ENCODE measurements at regions not wholly inside any gene's neighbourhood (a gene's known extent, or its start where the extent isn't known, plus 50 kb on each side); places are given as distances from the start of the nearest gene placed in this dataset.
A peak's percentile ranks its signal among the peaks of the same experiment; 100 is the strongest.

DNA sequence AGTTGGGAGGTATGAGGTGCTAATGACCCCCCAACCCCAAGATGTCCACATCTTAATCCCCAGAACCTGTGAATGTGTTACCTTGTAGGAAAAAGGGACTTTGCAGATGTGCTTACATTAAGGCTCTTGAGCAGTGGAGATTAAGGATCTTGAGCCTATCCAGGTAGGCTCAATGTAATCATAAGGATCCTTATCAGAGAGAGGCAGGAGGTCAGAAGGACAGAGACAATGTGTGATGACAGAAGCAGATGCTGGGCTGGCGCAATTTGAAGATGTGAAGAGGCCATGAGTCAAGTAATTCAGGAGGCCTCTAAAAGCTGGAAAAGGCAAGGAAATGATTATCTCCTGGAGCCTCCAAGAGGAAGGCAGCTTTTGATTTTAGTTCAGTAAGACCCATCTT, 90.4 kb upstream of the MAX start:
- Mint-ChIP-seq H3K4me3 (no peak overlapping the region), H3K27me3 (no peaks in the 10 kb centered on the region), H3K4me1 (no peaks in the 10 kb centered on the region), H3K9me3 (no peaks in the 10 kb centered on the region), H3K36me3 (ENCODE audit: insufficient read depth) (no peaks in the 10 kb centered on the region), H3K27ac (ENCODE audit: low read depth) (no peak overlapping the region)
- ATAC-seq (replicated peaks; ENCODE audit: extremely low read depth, poor library complexity, severe bottlenecking) (no peak), DNase-seq (ENCODE audit: low spot score in 2 of 2) (no peak)

DNA sequence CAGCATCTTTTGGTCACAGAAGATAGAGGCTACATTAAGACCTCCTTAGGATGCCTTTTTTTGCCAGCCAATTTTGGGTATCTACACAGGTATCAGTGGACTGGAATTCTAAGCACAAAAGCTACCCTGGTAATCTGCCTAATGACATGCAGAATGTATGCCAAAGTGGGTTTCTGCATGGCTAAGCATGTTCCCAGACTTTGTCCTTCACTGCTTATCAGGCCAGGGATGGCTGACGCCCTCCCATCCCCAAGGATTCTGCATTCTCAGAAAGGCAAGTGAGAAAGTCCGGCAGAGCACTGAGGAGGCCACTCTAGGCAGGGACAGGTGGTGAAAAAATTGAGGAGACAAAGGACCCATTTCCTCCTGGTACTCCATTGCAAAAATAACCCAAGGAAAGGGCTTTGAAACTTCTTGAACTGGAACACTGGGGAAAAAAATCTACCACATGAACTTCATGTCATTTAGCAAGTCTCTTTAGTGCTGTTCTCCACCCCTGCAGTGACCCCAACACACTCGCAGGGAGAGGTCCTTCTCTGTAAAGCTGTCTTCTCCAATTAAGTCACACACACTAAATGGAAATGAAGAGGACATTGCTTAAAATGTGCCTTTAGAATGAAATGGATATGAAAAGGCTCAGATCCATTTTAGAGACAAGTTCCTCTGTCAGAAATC, 91.7 kb upstream of the MAX start:
- H3K36me3 Mint-ChIP-seq (ENCODE audit: insufficient read depth) = no peaks in the 10 kb centered on the region
- DNase-seq (ENCODE audit: low spot score in 2 of 2) = no peak
- H3K4me1 Mint-ChIP-seq = no peaks in the 10 kb centered on the region
- no peaks in the 10 kb centered on the region for H3K27me3 Mint-ChIP-seq
- no peak overlapping the region for H3K4me3 Mint-ChIP-seq
- no peaks in the 10 kb centered on the region for H3K9me3 Mint-ChIP-seq
- no peak for ATAC-seq (replicated peaks; ENCODE audit: extremely low read depth, poor library complexity, severe bottlenecking)
- H3K27ac Mint-ChIP-seq (ENCODE audit: low read depth) = no peak overlapping the region

DNA sequence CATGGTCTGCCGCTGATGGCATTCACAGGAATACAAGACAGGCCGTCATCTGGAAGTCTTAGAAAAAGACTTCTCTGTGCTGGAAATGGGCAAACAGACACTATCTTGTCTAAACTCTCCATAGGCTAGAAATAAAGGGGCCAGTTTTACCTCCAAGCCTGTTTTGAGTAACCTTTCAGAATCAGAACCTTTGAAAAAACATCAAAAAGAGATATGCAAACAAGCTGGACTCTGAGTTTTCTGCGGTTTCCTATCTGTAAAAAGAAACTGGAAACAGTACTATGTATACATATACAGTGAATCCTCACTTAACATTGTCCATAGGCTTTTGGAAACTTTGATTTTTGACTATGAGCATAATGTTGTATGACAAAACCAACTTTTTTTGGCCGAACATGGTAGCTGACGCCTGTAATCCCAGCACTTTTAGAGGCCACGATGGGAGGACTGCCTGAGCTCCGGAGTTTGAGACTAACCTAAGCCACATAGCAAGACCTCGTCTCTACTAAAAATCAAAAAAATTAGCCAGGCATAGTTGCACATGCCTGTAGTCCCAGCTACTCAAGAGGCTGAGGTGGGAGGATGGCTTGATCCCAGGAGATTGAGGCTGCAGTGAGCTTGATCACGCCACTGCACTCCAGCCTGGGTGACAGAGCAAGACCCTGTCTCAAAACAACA, 92.9 kb upstream of the MAX start:
- H3K4me3 Mint-ChIP-seq = no peak overlapping the region
- H3K4me1 Mint-ChIP-seq = no peaks in the 10 kb centered on the region
- DNase-seq (ENCODE audit: low spot score in 2 of 2) = no peak
- H3K36me3 Mint-ChIP-seq (ENCODE audit: insufficient read depth) = no peaks in the 10 kb centered on the region
- H3K9me3 Mint-ChIP-seq = no peaks in the 10 kb centered on the region
- H3K27me3 Mint-ChIP-seq = no peaks in the 10 kb centered on the region
- ATAC-seq (replicated peaks; ENCODE audit: extremely low read depth, poor library complexity, severe bottlenecking) = no peak
- no peak overlapping the region for H3K27ac Mint-ChIP-seq (ENCODE audit: low read depth)

DNA sequence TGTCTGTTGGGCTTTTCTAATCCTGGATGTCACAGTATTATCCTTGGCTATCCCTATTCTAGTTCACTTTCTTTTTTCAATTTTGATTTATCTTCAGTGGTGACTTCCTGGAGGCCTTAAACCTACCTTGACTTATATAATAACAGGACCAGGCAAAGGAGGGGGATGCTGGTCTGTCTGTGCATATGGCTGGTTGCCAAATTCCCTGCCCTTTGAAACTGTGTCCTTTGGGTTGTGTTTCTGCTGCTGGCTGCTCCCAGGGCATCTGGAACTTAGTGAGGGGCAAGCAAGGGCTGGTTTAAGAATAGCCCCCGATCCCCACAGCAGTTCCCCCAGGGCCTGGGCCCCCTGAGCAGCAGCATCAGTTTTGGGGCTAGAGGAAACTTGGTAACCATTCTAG, 96.0 kb upstream of the MAX start:
- Mint-ChIP-seq H3K4me1 (no peaks in the 10 kb centered on the region), H3K4me3 (no peak overlapping the region), H3K27ac (ENCODE audit: low read depth) (no peak overlapping the region), H3K36me3 (ENCODE audit: insufficient read depth) (no peaks in the 10 kb centered on the region), H3K9me3 (peaks cover 5% of the 10 kb centered on the region), H3K27me3 (no peaks in the 10 kb centered on the region)
- no peak for ATAC-seq (replicated peaks; ENCODE audit: extremely low read depth, poor library complexity, severe bottlenecking)
- no peak for DNase-seq (ENCODE audit: low spot score in 2 of 2)

- no peak overlapping the region for H3K4me3 Mint-ChIP-seq
- H3K27ac Mint-ChIP-seq (ENCODE audit: low read depth) = no peak overlapping the region
- H3K27me3 Mint-ChIP-seq = no peaks in the 10 kb centered on the region
- H3K36me3 Mint-ChIP-seq (ENCODE audit: insufficient read depth) = peaks cover 8% of the 10 kb centered on the region
- H3K9me3 Mint-ChIP-seq = peaks cover 5% of the 10 kb centered on the region
- peaks cover 5% of the 10 kb centered on the region for H3K4me1 Mint-ChIP-seq
- ATAC-seq (replicated peaks; ENCODE audit: extremely low read depth, poor library complexity, severe bottlenecking) = no peak
- DNase-seq (ENCODE audit: low spot score in 2 of 2) = no peak
Observed at GRCh38 chr14:65200454-65200853, 98.1 kb upstream of the MAX start.

GRCh38 chr14:65203574-65203973, 101.3 kb upstream of the MAX start:
- Mint-ChIP-seq H3K27me3 (no peaks in the 10 kb centered on the region), H3K4me1 (peaks cover 24% of the 10 kb centered on the region), H3K9me3 (peaks cover 5% of the 10 kb centered on the region), H3K27ac (ENCODE audit: low read depth) (no peak overlapping the region), H3K4me3 (no peak overlapping the region), H3K36me3 (ENCODE audit: insufficient read depth) (peaks cover 9% of the 10 kb centered on the region)
- DNase-seq (ENCODE audit: low spot score in 2 of 2) = no peak
- ATAC-seq (replicated peaks; ENCODE audit: extremely low read depth, poor library complexity, severe bottlenecking) = no peak

- H3K9me3 Mint-ChIP-seq = peaks cover 5% of the 10 kb centered on the region
- H3K36me3 Mint-ChIP-seq (ENCODE audit: insufficient read depth) = peaks cover 9% of the 10 kb centered on the region
- DNase-seq (ENCODE audit: low spot score in 2 of 2) (no peak), ATAC-seq (replicated peaks; ENCODE audit: extremely low read depth, poor library complexity, severe bottlenecking) (no peak)
- no peaks in the 10 kb centered on the region for H3K27me3 Mint-ChIP-seq
- H3K4me3 Mint-ChIP-seq = no peak overlapping the region
- H3K4me1 Mint-ChIP-seq = peaks cover 28% of the 10 kb centered on the region
- H3K27ac Mint-ChIP-seq (ENCODE audit: low read depth) = no peak overlapping the region
Observed at GRCh38 chr14:65204056-65204455, 101.7 kb upstream of the MAX start.

DNA sequence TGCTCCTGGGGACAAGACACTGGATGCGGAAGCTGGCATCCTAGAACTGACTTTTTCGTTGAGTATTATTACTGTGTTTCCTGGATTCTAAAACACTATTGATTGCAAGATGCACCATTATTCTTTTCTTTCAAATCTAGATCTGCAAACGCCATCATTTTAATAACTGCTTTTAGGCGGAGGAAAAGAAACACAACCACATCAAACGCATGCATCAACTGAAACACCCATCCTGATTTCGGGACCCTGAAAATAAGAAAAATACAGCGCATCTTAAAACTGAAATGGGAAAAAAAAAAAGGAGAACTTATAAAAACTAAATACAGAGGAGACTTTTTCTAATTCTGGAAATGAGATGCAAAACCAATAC, 103.7 kb upstream of the MAX start:
- H3K27ac Mint-ChIP-seq (ENCODE audit: low read depth) = peak overlapping the region; percentile 67
- no peaks in the 10 kb centered on the region for H3K27me3 Mint-ChIP-seq
- peaks cover 5% of the 10 kb centered on the region for H3K9me3 Mint-ChIP-seq
- peaks cover 9% of the 10 kb centered on the region for H3K36me3 Mint-ChIP-seq (ENCODE audit: insufficient read depth)
- H3K4me1 Mint-ChIP-seq = peaks cover 38% of the 10 kb centered on the region
- ATAC-seq (replicated peaks; ENCODE audit: extremely low read depth, poor library complexity, severe bottlenecking) (no peak), DNase-seq (ENCODE audit: low spot score in 2 of 2) (no peak)
- peak overlapping the region; percentile 39 for H3K4me3 Mint-ChIP-seq

DNA sequence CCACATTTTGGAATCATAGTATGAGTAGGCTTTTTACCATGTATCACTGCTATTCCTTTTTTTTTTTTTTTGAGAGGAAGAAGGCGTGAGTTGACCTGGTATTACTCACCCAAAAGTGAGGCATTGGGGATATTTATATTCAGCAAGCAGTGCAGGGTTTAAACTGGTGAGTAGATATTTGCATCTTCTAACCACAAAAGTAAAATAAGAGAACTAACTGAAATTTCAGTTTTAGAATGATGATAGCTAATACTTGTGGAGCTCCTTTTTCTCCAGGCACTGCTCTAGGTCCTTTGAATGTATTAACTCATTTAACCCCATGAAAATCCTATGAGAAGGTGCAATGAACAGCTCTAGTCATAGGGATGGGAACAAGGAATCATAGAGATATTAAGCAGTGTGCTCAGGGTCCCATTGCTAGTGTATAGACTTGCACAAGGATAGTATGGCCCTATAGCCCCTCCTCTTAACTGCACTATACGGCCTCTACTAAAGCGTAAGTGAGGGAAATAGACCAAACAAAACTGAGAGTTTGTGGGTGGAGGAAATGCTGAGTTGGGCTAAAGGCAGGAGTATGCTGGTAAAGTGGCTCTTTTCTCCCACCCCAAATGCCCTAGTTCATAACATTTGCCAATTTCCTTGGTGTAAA, 104.3 kb upstream of the MAX start:
- peaks cover 9% of the 10 kb centered on the region for H3K36me3 Mint-ChIP-seq (ENCODE audit: insufficient read depth)
- H3K9me3 Mint-ChIP-seq = peaks cover 5% of the 10 kb centered on the region
- H3K4me1 Mint-ChIP-seq = peaks cover 38% of the 10 kb centered on the region
- H3K27ac Mint-ChIP-seq (ENCODE audit: low read depth) = peak overlapping the region; percentile 67
- DNase-seq (ENCODE audit: low spot score in 2 of 2) (no peak), ATAC-seq (replicated peaks; ENCODE audit: extremely low read depth, poor library complexity, severe bottlenecking) (peak; percentile 31)
- no peaks in the 10 kb centered on the region for H3K27me3 Mint-ChIP-seq
- H3K4me3 Mint-ChIP-seq = peak overlapping the region; percentile 39

DNA sequence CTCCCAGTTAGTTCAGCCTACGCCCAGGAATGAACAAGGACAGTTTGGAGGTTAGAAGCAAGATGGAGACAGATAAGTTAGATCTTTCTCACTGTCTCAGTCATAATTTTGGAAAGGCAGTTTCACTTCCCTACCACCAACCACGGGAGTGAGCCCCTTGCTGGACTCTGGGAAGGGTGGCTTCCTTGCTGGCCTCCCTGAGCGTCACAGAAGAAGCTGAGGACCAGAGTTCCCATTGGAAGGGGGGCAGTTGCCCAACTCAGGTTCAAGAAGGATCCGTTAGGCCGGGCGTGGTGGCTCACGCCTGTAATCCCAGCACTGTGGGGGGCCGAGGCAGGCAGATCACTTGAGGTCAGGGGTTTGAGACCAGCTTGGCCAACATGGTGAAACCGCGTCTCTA, 106.2 kb upstream of the MAX start:
- Mint-ChIP-seq H3K27me3 (no peaks in the 10 kb centered on the region), H3K4me1 (peaks cover 38% of the 10 kb centered on the region), H3K27ac (ENCODE audit: low read depth) (no peak overlapping the region), H3K9me3 (no peaks in the 10 kb centered on the region), H3K36me3 (ENCODE audit: insufficient read depth) (peaks cover 9% of the 10 kb centered on the region), H3K4me3 (no peak overlapping the region)
- DNase-seq (ENCODE audit: low spot score in 2 of 2) = no peak
- no peak for ATAC-seq (replicated peaks; ENCODE audit: extremely low read depth, poor library complexity, severe bottlenecking)

DNA sequence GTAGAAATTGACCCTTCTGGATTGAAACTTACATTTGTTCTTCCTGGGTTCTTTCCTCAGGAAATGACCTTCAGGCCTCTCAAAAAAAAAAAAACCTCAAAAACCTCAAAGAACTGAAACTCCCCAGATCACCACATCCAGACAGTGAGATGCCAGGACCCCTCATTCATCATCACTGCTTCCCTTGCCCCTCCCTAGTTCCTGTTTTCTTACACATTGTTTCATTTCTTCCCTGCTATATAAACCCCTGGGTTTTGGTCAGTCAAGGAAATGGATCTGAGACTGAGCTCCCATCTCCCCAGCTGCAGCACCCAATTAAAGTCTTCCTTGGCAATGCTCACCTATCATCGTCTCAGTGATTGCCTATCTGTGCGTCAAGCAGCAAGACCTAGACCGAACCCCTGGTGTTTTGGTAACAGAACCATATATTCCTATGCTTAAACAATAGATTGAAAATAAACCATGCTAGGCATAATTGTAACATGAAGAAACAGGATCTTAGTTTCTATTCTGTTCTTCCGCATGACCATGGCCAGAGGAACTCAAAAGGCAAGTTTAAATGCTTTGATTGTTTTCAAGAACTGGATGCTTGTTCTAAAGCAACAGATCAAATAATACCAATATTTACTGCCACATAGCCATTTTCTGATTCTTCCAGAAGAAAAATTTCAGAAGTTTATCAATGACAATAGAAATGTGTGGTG, 108.0 kb upstream of the MAX start:
- Mint-ChIP-seq H3K27ac (ENCODE audit: low read depth) (no peak overlapping the region), H3K4me3 (no peak overlapping the region), H3K4me1 (peaks cover 36% of the 10 kb centered on the region), H3K9me3 (no peaks in the 10 kb centered on the region), H3K27me3 (no peaks in the 10 kb centered on the region), H3K36me3 (ENCODE audit: insufficient read depth) (peaks cover 4% of the 10 kb centered on the region)
- ATAC-seq (replicated peaks; ENCODE audit: extremely low read depth, poor library complexity, severe bottlenecking) (no peak), DNase-seq (ENCODE audit: low spot score in 2 of 2) (no peak)

DNA sequence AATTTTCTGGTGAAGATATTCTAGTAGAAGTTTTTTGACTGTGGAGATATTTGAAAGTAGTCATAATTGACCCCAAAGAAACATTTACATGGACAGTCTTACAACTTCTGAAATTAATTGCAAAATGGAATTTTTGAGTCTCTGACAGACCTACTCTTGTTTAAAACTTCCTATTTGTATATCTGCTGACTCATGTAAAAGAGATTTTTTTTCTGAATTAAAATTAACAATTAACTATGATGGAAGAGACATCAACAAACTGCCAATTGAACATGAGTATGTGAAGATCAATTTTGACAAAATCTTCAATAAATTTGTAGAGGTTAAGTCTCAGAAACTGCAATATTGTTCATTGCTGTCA, 108.5 kb upstream of the MAX start:
- no peaks in the 10 kb centered on the region for H3K27me3 Mint-ChIP-seq
- no peaks in the 10 kb centered on the region for H3K9me3 Mint-ChIP-seq
- H3K4me3 Mint-ChIP-seq = no peak overlapping the region
- H3K4me1 Mint-ChIP-seq = peaks cover 30% of the 10 kb centered on the region
- DNase-seq (ENCODE audit: low spot score in 2 of 2) = no peak
- no peak for ATAC-seq (replicated peaks; ENCODE audit: extremely low read depth, poor library complexity, severe bottlenecking)
- peaks cover under 1% of the 10 kb centered on the region for H3K36me3 Mint-ChIP-seq (ENCODE audit: insufficient read depth)
- H3K27ac Mint-ChIP-seq (ENCODE audit: low read depth) = no peak overlapping the region
